DND-41 (cell line): ENCODE measurements at regions not wholly inside any gene's neighbourhood (a gene's known extent, or its start where the extent isn't known, plus 50 kb on each side); places are given as distances from the start of the nearest gene placed in this dataset.

ENCODE experiments used
- CTCF ChIP-seq: IDR thresholded peaks from 2 replicates; pipeline ENCODE4 v1.5.1; 2012; ENCODE audit warnings: borderline replicate concordance, low read length, moderate library complexity, mild to moderate bottlenecking; ENCODE audit not compliant: poor library complexity, severe bottlenecking; ENCODE audit errors: extremely low read depth
- EZH2 ChIP-seq: IDR thresholded peaks from 3 replicates; pipeline ENCODE4 v1.6.1; 2012; ENCODE audit warnings: borderline replicate concordance, low read depth, mild to moderate bottlenecking, moderate library complexity, low read length, inconsistent platforms; ENCODE audit not compliant: severe bottlenecking

GRCh38 chr16:77551357-77551756 lies 116.5 kb upstream of the ADAMTS18 start:
- no peak for TF ChIP-seq CTCF
- TF ChIP-seq EZH2: no peak
